ENCODE measurements at regions not wholly inside any gene's neighbourhood (a gene's known extent, or its start where the extent isn't known, plus 50 kb on each side); places are given as distances from the start of the nearest gene placed in this dataset.

DNA sequence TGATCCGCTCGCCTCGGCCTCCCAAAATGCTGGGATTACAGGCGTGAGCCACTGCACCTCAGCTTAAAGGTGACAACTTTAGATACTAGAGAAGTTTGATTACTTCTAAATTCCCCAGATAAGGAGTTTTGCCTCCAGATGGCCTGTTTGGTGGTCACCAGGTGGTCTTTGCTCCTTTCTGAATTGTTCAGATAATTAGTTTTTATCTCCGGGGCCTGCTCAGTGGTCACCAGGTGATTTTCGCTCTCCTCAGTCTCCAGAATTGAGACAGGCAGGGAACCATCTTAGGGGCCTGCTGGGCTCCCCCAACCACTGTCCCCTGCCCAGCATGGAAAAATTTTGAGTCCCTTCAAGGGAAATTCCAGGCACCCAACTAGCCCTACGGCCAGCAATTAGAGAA lies 62.6 kb downstream of the GPR6 start:
- TF ChIP-seq NFYA (IDR thresholded peaks at IDR 0.05; ENCODE audit: borderline replicate concordance, low read depth, low read length) (no peak), ZSCAN29 (IDR thresholded peaks at IDR 0.05) (no peak), HCFC1 (IDR thresholded peaks at IDR 0.05; ENCODE audit: low read length) (no peak), POLR2AphosphoS5 (IDR thresholded peaks at IDR 0.05; ENCODE audit: low read length) (no peak), EZH2 (IDR thresholded peaks at IDR 0.05; ENCODE audit: borderline replicate concordance, control insufficient read depth, low read depth, low read length) (no peak)
- TF ChIP-seq, protein P1, sequence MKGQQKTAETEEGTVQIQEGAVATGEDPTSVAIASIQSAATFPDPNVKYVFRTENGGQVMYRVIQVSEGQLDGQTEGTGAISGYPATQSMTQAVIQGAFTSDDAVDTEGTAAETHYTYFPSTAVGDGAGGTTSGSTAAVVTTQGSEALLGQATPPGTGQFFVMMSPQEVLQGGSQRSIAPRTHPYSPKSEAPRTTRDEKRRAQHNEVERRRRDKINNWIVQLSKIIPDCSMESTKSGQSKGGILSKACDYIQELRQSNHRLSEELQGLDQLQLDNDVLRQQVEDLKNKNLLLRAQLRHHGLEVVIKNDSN (IDR thresholded peaks at IDR 0.05; ENCODE audit: borderline replicate concordance, extremely low read length, insufficient read depth, low read depth, low read length): no peak

Measured in GM12878 (cell line).